ENCODE measurements at regions not wholly inside any gene's neighbourhood (a gene's known extent, or its start where the extent isn't known, plus 50 kb on each side); places are given as distances from the start of the nearest gene placed in this dataset.

GRCh38 chr6:51021171-51021570 is 202.5 kb downstream of the TFAP2B start:
- TF ChIP-seq POLR2AphosphoS5 (IDR thresholded peaks at IDR 0.05; ENCODE audit: insufficient read depth in 1 of 2, low read depth in 1 of 2) (no peak), CTCF (IDR thresholded peaks at IDR 0.05) (no peak), POLR2A (IDR thresholded peaks at IDR 0.05) (no peak)

Data from vagina (tissue), 2 donors.